AML-193 (cell line): ENCODE measurements at regions not wholly inside any gene's neighbourhood (a gene's known extent, or its start where the extent isn't known, plus 50 kb on each side); places are given as distances from the start of the nearest gene placed in this dataset.

ENCODE experiments used
- DNase-seq, 2 experiments: peaks; one replicate each; lab custom pipeline; 2025; lab: John Stamatoyannopoulos, UW

- DNase-seq, result no peak
These were observed 81.5 kb upstream of the NEBL start for GRCh38 chr10:20978617-20979016.

- no peak for DNase-seq
These were observed 80.2 kb upstream of the NEBL start for GRCh38 chr10:20977300-20977699.

GRCh38 chr10:20976891-20977290 is 79.8 kb upstream of the NEBL start:
- DNase-seq, result no peak

- no peak for DNase-seq
These were observed 79.3 kb upstream of the NEBL start for GRCh38 chr10:20976390-20976789.

GRCh38 chr10:20975236-20975635 is 78.1 kb upstream of the NEBL start:
- no peak for DNase-seq

- no peak for DNase-seq
These were observed 75.8 kb upstream of the NEBL start for GRCh38 chr10:20972925-20973324.

- DNase-seq, result no peak
These were observed 74.8 kb upstream of the NEBL start for GRCh38 chr10:20971901-20972300.

- no peak for DNase-seq
These were observed 73.6 kb upstream of the NEBL start for GRCh38 chr10:20970708-20971107.

- no peak for DNase-seq
These were observed 72.9 kb upstream of the NEBL start for GRCh38 chr10:20970044-20970443.

- no peak for DNase-seq
These were observed 69.3 kb upstream of the NEBL start for GRCh38 chr10:20966426-20966825.

- DNase-seq, result no peak
These were observed 66.8 kb upstream of the NEBL start for GRCh38 chr10:20963721-20964595.

- DNase-seq, result no peak
These were observed 65.9 kb upstream of the NEBL start for GRCh38 chr10:20963056-20963455.

- no peak for DNase-seq
These were observed 65.1 kb upstream of the NEBL start for GRCh38 chr10:20962165-20962564.

- DNase-seq, result no peak
These were observed 62.1 kb upstream of the NEBL start for GRCh38 chr10:20959242-20959641.

GRCh38 chr10:20958764-20959163 is 61.7 kb upstream of the NEBL start:
- no peak for DNase-seq

- no peak for DNase-seq
These were observed 61.1 kb upstream of the NEBL start for GRCh38 chr10:20958225-20958624.

- no peak for DNase-seq
These were observed 60.6 kb upstream of the NEBL start for GRCh38 chr10:20957744-20958143.

- no peak for DNase-seq
These were observed 59.7 kb upstream of the NEBL start for GRCh38 chr10:20956843-20957242.

GRCh38 chr10:20955355-20955893 is 58.3 kb upstream of the NEBL start:
- no peak for DNase-seq

GRCh38 chr10:20954519-20954918 is 57.4 kb upstream of the NEBL start:
- no peak for DNase-seq

GRCh38 chr10:20953120-20953519 is 56.0 kb upstream of the NEBL start:
- DNase-seq, result no peak

GRCh38 chr10:20949967-20950366 is 52.9 kb upstream of the NEBL start:
- no peak for DNase-seq

- no peak for DNase-seq
These were observed 51.7 kb upstream of the NEBL start for GRCh38 chr10:20948686-20949327.
